Kidney (tissue), 13 donors: ENCODE measurements at regions not wholly inside any gene's neighbourhood (a gene's known extent, or its start where the extent isn't known, plus 50 kb on each side); places are given as distances from the start of the nearest gene placed in this dataset.
A peak's percentile ranks its signal among the peaks of the same experiment; 100 is the strongest.

Experiments used
- DNase-seq, 5 donors: peaks; one replicate each; pipeline ENCODE4 v3.0.0-alpha.2; 2013 to 2020
- FAIRE-seq: peaks from 2 replicates; lab custom pipeline; 2012; peaks lifted over from hg19 to GRCh38; lab: Jason Lieb, UNC
- H3K27ac ChIP-seq, 2 donors: one replicate each; pipeline ENCODE4 v1.7.0; 2013; ENCODE audit warnings: low read depth in 2 of 2, low read length in 2 of 2, inconsistent platforms in 1 of 2
- H3K27me3 ChIP-seq: one replicate; pipeline ENCODE4 v1.7.1; 2013; ENCODE audit warnings: low read length, inconsistent platforms; ENCODE audit not compliant: control insufficient read depth, insufficient read depth
- H3K36me3 ChIP-seq, 3 donors: one replicate each; pipeline versions ENCODE4 v1.7.0 to v1.7.1; 2013; ENCODE audit warnings: low read length in 3 of 3, control low read depth in 1 of 3, inconsistent platforms in 1 of 3; ENCODE audit not compliant: insufficient read depth in 3 of 3, control insufficient read depth in 2 of 3
- H3K4me1 ChIP-seq, 3 donors: one replicate each; pipeline versions ENCODE4 v1.7.0 to v1.7.1; 2013; ENCODE audit warnings: low read length in 3 of 3, inconsistent platforms in 1 of 3, low read depth in 1 of 3; ENCODE audit not compliant: control insufficient read depth in 2 of 3, insufficient read depth in 2 of 3
- H3K4me3 ChIP-seq, 3 donors: one replicate each; pipeline versions ENCODE4 v1.7.0 to v1.8.1; 2013; ENCODE audit warnings: low read length in 3 of 3, control low read depth in 1 of 3, inconsistent platforms in 1 of 3
- H3K9ac ChIP-seq, 3 donors: one replicate each; pipeline versions ENCODE4 v1.7.0 to v1.7.1; 2013; ENCODE audit warnings: low read length in 3 of 3, control low read depth in 1 of 3, inconsistent platforms in 1 of 3
- H3K9me3 ChIP-seq, 3 donors: one replicate each; pipeline versions ENCODE4 v1.7.0 to v1.7.1; 2013; ENCODE audit warnings: low read length in 3 of 3, control low read depth in 1 of 3, inconsistent platforms in 1 of 3; ENCODE audit not compliant: control insufficient read depth in 2 of 3, insufficient read depth in 1 of 3
- intact Hi-C: fragments of 100-400 bp; cut with DNase I; formaldehyde crosslinking; loops from one replicate; pipeline ENCODE4 v1.11.1; 2022
- TF ChIP-seq, protein P1 (sequence below): IDR thresholded peaks from 3 replicates; pipeline ENCODE4 v1.5.1; 2012; ENCODE audit warnings: mild to moderate bottlenecking, moderate library complexity, borderline replicate concordance; ENCODE audit not compliant: insufficient read depth; ENCODE audit errors: extremely low read depth
- donor health status: control.
- donor health status: control.
- donor health status: control.
- donor health status: control.
- donor health status: control.
- donor health status: DM: yes; HTN: yes; CAD: no.
- donor health status: Normal renal cell carcinoma (clear cell type).

DNA sequence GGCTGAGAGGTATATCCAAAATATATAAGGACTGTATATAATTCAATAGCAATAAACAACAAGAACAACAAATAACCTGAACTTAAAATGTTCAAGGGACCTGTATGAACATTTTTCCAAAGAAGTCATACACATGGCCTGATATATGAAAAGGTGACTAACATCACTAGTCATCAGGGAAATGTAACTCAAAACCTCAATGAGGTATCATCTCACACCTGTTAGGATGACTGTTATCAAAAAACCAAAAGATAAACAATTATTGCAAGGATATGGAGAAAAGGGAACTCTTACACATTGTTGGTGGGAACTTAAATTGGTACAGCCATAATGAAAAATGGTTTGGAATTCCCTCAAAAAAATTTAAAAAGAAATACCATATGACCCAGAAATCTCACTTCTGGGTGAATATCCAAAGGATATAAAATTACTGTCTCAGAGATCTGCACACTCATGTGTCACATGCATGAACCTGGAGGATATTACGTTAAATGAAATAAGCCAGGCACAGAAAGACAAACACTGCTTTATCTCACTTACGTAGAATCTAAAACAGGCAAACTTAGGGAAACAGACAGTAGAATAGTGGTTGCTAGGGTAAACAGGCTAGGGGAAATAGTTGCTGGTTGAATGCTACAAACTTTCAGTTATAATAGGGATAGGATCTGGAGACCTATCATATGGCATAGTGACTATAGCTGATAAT lies 334.5 kb upstream of the MMADHC start:
- Histone ChIP-seq H3K4me3 (no peak overlapping the region), H3K36me3 (no peaks in the 10 kb centered on the region), H3K27me3 (no peaks in the 10 kb centered on the region), H3K9ac (no peak overlapping the region), H3K4me1 (no peaks in the 10 kb centered on the region), H3K27ac (no peak overlapping the region), H3K9me3 (peaks cover 0 to 9% (median 0%) of the 10 kb centered on the region in 3 donors)
- intact Hi-C loops, result no loop called here
- TF ChIP-seq, protein P1, sequence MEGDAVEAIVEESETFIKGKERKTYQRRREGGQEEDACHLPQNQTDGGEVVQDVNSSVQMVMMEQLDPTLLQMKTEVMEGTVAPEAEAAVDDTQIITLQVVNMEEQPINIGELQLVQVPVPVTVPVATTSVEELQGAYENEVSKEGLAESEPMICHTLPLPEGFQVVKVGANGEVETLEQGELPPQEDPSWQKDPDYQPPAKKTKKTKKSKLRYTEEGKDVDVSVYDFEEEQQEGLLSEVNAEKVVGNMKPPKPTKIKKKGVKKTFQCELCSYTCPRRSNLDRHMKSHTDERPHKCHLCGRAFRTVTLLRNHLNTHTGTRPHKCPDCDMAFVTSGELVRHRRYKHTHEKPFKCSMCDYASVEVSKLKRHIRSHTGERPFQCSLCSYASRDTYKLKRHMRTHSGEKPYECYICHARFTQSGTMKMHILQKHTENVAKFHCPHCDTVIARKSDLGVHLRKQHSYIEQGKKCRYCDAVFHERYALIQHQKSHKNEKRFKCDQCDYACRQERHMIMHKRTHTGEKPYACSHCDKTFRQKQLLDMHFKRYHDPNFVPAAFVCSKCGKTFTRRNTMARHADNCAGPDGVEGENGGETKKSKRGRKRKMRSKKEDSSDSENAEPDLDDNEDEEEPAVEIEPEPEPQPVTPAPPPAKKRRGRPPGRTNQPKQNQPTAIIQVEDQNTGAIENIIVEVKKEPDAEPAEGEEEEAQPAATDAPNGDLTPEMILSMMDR, result no peak
- FAIRE-seq (peak; percentile 6), DNase-seq (no peak)

GRCh38 chr2:149920389-149920788 lies 332.8 kb upstream of the MMADHC start:
- intact Hi-C loops, result no loop called here
- FAIRE-seq, result no peak
- DNase-seq, result no peak
- Histone ChIP-seq H3K9ac (no peak overlapping the region), H3K4me3 (no peak overlapping the region), H3K27me3 (no peaks in the 10 kb centered on the region), H3K27ac (no peak overlapping the region), H3K4me1 (no peaks in the 10 kb centered on the region), H3K36me3 (no peaks in the 10 kb centered on the region), H3K9me3 (peaks cover 0 to 11% (median 0%) of the 10 kb centered on the region in 3 donors)
- TF ChIP-seq, protein P1, result no peak

- Histone ChIP-seq H3K9me3 (peaks cover 0 to 7% (median 0%) of the 10 kb centered on the region in 3 donors), H3K27ac (no peak overlapping the region), H3K9ac (no peak overlapping the region), H3K4me3 (no peak overlapping the region), H3K36me3 (no peaks in the 10 kb centered on the region), H3K27me3 (no peaks in the 10 kb centered on the region), H3K4me1 (no peaks in the 10 kb centered on the region)
- DNase-seq (no peak), FAIRE-seq (no peak)
- intact Hi-C loops, result no loop called here
- TF ChIP-seq, protein P1, result no peak
These were observed 327.6 kb upstream of the MMADHC start for GRCh38 chr2:149915151-149915550.
